HepG2 (cell line): ENCODE measurements at regions not wholly inside any gene's neighbourhood (a gene's known extent, or its start where the extent isn't known, plus 50 kb on each side); places are given as distances from the start of the nearest gene placed in this dataset.

Experiments used
- ATAC-seq: fragments of 200-7000 bp; cut with Tn5 transposase; 3 replicates; pipeline ENCODE4 v1.9.1; 2020; ENCODE audit warnings: mild to moderate bottlenecking, moderate library complexity
- BruUV-seq: library from RNA; stranded (reverse); fragments of 400-500 nt; replicated peaks from 2 replicates; lab custom pipeline; 2021; lab: Mats Ljungman, UMichigan
- CTCF ChIA-PET: fragments of 300-600 bp; formaldehyde crosslinking; extraction: SDS; loops from one replicate; lab custom pipeline; 2021; ENCODE audit warnings: low total read pairs, inconsistent platforms, low intra/inter-chr PET ratio; lab: Yijun Ruan, JAX
- POLR2A ChIA-PET: fragments of 350-600 bp; sonication (Branson Sonifier 250); formaldehyde crosslinking; loops from one replicate; lab custom pipeline; 2020; ENCODE audit warnings: antibody characterized with exemption, inconsistent platforms; lab: Yijun Ruan, JAX
- DNase-seq: peaks from one replicate; pipeline ENCODE4 v3.0.0-alpha.2; 2015; ENCODE audit warnings: low spot score
- FAIRE-seq: peaks from 3 replicates; lab custom pipeline; 2011; peaks lifted over from hg19 to GRCh38; lab: Jason Lieb, UNC
- H2AFZ ChIP-seq: one replicate; pipeline ENCODE4 v1.6.1; 2011; ENCODE audit warnings: low read length, inconsistent platforms
- H3K27ac ChIP-seq: fragments of 300-600 bp; 3 replicates; pipeline ENCODE4 v1.8.0; 2011; ENCODE audit warnings: mixed run types, mild to moderate bottlenecking, mixed read lengths, low read length, inconsistent platforms; ENCODE audit not compliant: insufficient read depth; ENCODE audit errors: extremely low read length
- H3K27me3 ChIP-seq, 2 experiments: fragments of 200-600 bp in 1 of 2; 2 replicates in 1 of 2; 3 replicates in 1 of 2; pipeline versions ENCODE4 v1.6.0 to v1.8.0; 2011; ENCODE audit warnings: low read length in 2 of 2, mild to moderate bottlenecking in 2 of 2, moderate library complexity in 2 of 2, inconsistent platforms in 1 of 2; ENCODE audit not compliant: insufficient read depth in 2 of 2, control insufficient read depth in 1 of 2
- H3K36me3 ChIP-seq, 2 experiments: fragments of 200-600 bp in 1 of 2; replicated peaks in 1 of 2; 2 replicates in 1 of 2; 3 replicates in 1 of 2; pipeline versions ENCODE4 v1.5.1 to v1.8.0; 2011; ENCODE audit warnings: low read length in 2 of 2, inconsistent platforms in 1 of 2; ENCODE audit not compliant: insufficient read depth in 2 of 2, control insufficient read depth in 1 of 2
- H3K4me1 ChIP-seq: 2 replicates; pipeline ENCODE4 v1.5.1; 2012; ENCODE audit warnings: low read length, inconsistent platforms; ENCODE audit not compliant: insufficient read depth
- H3K4me2 ChIP-seq: 2 replicates; pipeline ENCODE4 v1.6.0; 2011; ENCODE audit warnings: low read depth, low read length, inconsistent platforms
- H3K4me3 ChIP-seq, 3 experiments: fragments of 200-600 bp in 1 of 3; sonication (generic), shearing (Covaris generic) in 1 of 3; replicated peaks in 1 of 3; 2 replicates each; pipeline ENCODE4 v1.5.1; 2011 to 2016; ENCODE audit warnings: low read length in 3 of 3, inconsistent platforms in 2 of 3, low read depth in 2 of 3, mild to moderate bottlenecking in 2 of 3, control low read depth in 1 of 3, mixed read lengths in 1 of 3; ENCODE audit not compliant: insufficient read depth in 1 of 3
- H3K79me2 ChIP-seq: one replicate; pipeline ENCODE4 v1.6.1; 2011; ENCODE audit warnings: low read length, inconsistent platforms; ENCODE audit not compliant: insufficient read depth
- H3K9ac ChIP-seq: 2 replicates; pipeline ENCODE4 v1.6.0; 2011; ENCODE audit warnings: mild to moderate bottlenecking, low read depth, low read length, inconsistent platforms; ENCODE audit not compliant: insufficient read depth
- H3K9me3 ChIP-seq: 2 replicates; pipeline ENCODE4 v1.5.1; 2012; ENCODE audit warnings: mild to moderate bottlenecking, low read length
- H4K20me1 ChIP-seq: 2 replicates; pipeline ENCODE4 v1.6.0; 2011; ENCODE audit warnings: inconsistent platforms, mild to moderate bottlenecking, low read length, moderate library complexity; ENCODE audit not compliant: insufficient read depth
- POLR2G ChIP-seq: fragments of 200-400 bp; formaldehyde crosslinking; IDR thresholded peaks from 2 replicates; pipeline ENCODE4 v1.6.1; 2018; ENCODE audit warnings: mild to moderate bottlenecking, low read depth, low read length, moderate library complexity
- ZBTB33 ChIP-seq: sonication (generic); formaldehyde crosslinking; IDR thresholded peaks from 2 replicates; pipeline ENCODE4 v1.4.0; 2020; ENCODE audit warnings: missing genetic modification reagents
- WGBS: methylation state at CpG from one replicate; pipeline ENCODE4 v1.1.6; 2017; ENCODE audit warnings: low lambda C conversion rate; 5-methylcytosine and 5-hydroxymethylcytosine counted together
- in situ Hi-C: cut with HindIII; loops from 2 replicates; pipeline ENCODE4 v1.10.0; 2017; ENCODE audit warnings: low pct_unique_long_range_greater_than_20kb; ENCODE audit not compliant: extremely low pct_ligation_motif_present
- intact Hi-C: fragments of 100-400 bp; cut with micrococcal nuclease; formaldehyde crosslinking; loops from one replicate; pipeline ENCODE4 v1.10.0; 2022; ENCODE audit not compliant: unreplicated experiment
- TF ChIP-seq, protein P1 (sequence below): sonication (generic); formaldehyde crosslinking; IDR thresholded peaks from 2 replicates; pipeline ENCODE4 v1.5.1; 2020; ENCODE audit warnings: mild to moderate bottlenecking, missing genetic modification reagents, moderate library complexity

DNA sequence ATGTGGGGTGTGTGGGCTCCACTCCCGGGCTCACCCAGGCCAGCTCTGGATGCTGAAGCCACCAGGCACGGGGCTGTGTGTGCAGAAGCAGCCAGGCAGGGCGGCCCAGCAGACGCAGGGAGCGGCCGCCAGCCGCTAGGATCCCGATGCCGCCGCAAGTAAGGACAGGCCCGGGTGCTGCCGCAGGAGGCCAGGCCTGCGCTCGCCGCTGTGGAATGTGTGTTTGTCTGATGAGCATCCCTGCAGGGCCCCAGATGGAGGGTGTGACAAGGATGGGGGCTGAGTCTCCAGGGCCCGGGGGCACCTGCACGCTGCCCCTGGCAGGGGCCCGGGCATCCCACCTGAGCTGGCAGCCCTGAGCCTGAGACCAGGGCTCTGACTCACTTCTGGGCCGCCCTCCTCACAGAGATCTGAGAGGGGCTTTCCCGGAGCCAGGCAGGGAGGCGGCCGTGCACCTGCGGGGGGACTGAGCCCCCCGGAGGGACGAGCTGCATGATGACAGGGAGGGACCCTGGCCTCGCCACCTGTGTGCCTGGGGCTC, 101.5 kb downstream of the FOXL3 start:
- H3K9me3 ChIP-seq = peaks cover 13% of the 10 kb centered on the region
- no peak overlapping the region for H3K4me3 ChIP-seq
- POLR2A ChIA-PET = interaction anchor here (1.1 kb wide), 1 partner anchor 20 kb away, joined by 3 read pairs; no protein-coding TSS in a partner anchor
- TF ChIP-seq ZBTB33 (peak; percentile 81; the same call in 1 of the 2 replicates), POLR2G (no peak)
- TF ChIP-seq, protein P1, sequence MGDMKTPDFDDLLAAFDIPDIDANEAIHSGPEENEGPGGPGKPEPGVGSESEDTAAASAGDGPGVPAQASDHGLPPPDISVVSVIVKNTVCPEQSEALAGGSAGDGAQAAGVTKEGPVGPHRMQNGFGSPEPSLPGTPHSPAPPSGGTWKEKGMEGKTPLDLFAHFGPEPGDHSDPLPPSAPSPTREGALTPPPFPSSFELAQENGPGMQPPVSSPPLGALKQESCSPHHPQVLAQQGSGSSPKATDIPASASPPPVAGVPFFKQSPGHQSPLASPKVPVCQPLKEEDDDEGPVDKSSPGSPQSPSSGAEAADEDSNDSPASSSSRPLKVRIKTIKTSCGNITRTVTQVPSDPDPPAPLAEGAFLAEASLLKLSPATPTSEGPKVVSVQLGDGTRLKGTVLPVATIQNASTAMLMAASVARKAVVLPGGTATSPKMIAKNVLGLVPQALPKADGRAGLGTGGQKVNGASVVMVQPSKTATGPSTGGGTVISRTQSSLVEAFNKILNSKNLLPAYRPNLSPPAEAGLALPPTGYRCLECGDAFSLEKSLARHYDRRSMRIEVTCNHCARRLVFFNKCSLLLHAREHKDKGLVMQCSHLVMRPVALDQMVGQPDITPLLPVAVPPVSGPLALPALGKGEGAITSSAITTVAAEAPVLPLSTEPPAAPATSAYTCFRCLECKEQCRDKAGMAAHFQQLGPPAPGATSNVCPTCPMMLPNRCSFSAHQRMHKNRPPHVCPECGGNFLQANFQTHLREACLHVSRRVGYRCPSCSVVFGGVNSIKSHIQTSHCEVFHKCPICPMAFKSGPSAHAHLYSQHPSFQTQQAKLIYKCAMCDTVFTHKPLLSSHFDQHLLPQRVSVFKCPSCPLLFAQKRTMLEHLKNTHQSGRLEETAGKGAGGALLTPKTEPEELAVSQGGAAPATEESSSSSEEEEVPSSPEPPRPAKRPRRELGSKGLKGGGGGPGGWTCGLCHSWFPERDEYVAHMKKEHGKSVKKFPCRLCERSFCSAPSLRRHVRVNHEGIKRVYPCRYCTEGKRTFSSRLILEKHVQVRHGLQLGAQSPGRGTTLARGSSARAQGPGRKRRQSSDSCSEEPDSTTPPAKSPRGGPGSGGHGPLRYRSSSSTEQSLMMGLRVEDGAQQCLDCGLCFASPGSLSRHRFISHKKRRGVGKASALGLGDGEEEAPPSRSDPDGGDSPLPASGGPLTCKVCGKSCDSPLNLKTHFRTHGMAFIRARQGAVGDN = peak; percentile 16; the same call in 1 of the 2 replicates
- TF ChIP-seq, all 625 proteins: peak for 2
- no TSS peak for BruUV-seq
- Histone ChIP-seq H2AFZ (no peak overlapping the region), H4K20me1 (no peaks in the 10 kb centered on the region), H3K4me2 (no peak overlapping the region), H3K9ac (no peak overlapping the region), H3K27me3 (peaks cover 8 to 32% of the 10 kb centered on the region in 2 experiments; a peak in 4 of 5 replicates), H3K27ac (no peak overlapping the region), H3K4me1 (peaks cover 19% of the 10 kb centered on the region), H3K36me3 (no peaks in the 10 kb centered on the region), H3K79me2 (no peaks in the 10 kb centered on the region)
- ATAC-seq = no peak; the same call in 2 of the 3 replicates
- DNase-seq = no peak
- intact Hi-C loops (no loop called here), in situ Hi-C loops (no loop called here)
- WGBS = no CpG with 5 or more reads among the region's 26 CpGs
- FAIRE-seq = no peak
- CTCF ChIA-PET = no interaction called here
